ENCODE measurements at regions not wholly inside any gene's neighbourhood (a gene's known extent, or its start where the extent isn't known, plus 50 kb on each side); places are given as distances from the start of the nearest gene placed in this dataset.

- TF ChIP-seq CTCF (IDR thresholded peaks at IDR 0.05), result no peak
- TF ChIP-seq POLR2A (IDR thresholded peaks at IDR 0.05), result no peak
- TF ChIP-seq EP300 (IDR thresholded peaks at IDR 0.05), result no peak
Measured at GRCh38 chr6:168208402-168208801, 111.2 kb downstream of the DACT2 start.

Data from ovary (tissue), 3 donors.